Lower leg skin (tissue), 4 donors: ENCODE measurements at regions not wholly inside any gene's neighbourhood (a gene's known extent, or its start where the extent isn't known, plus 50 kb on each side); places are given as distances from the start of the nearest gene placed in this dataset.

Experiments used
- DNase-seq, 2 donors: peaks; one replicate each; pipeline ENCODE4 v3.0.0-alpha.2; 2019; ENCODE audit warnings: low spot score in 2 of 2
- H3K4me3 ChIP-seq: fragments of 200-600 bp; sonication (generic); 2 replicates; pipeline ENCODE4 v1.5.1; 2017; ENCODE audit warnings: mild to moderate bottlenecking, low read depth; ENCODE audit not compliant: poor library complexity, severe bottlenecking
- CTCF ChIP-seq, 3 donors: fragments of 450-650 bp; IDR thresholded peaks; one replicate each; pipeline ENCODE4 v1.5.1; 2016; ENCODE audit warnings: antibody characterized with exemption in 3 of 3, mild to moderate bottlenecking in 3 of 3, moderate library complexity in 2 of 3
- POLR2A ChIP-seq, 2 donors: fragments of 450-650 bp; IDR thresholded peaks; one replicate each; pipeline ENCODE4 v1.6.1; 2016 to 2017; ENCODE audit warnings: antibody characterized with exemption in 2 of 2, mild to moderate bottlenecking in 1 of 2, moderate library complexity in 1 of 2
- WGBS, 2 donors: methylation state at CpG; one replicate each; pipeline ENCODE4 v1.1.5; 2018; 5-methylcytosine and 5-hydroxymethylcytosine counted together
- intact Hi-C: fragments of 100-400 bp; cut with DNase I; formaldehyde crosslinking; loops from one replicate; pipeline ENCODE4 v1.15.0; 2023; ENCODE audit warnings: low total_unique reads

GRCh38 chr2:84249140-84249539 is 209.9 kb downstream of the SUCLG1 start:
- H3K4me3 ChIP-seq, result no peak overlapping the region
- intact Hi-C loops, result no loop called here
- 81 to 86% methylated on average over 4 of the region's 4 CpGs for WGBS, 2 donors
- DNase-seq, result no peak
- TF ChIP-seq POLR2A (IDR thresholded peaks at IDR 0.05), result no peak
- no peak for TF ChIP-seq CTCF (IDR thresholded peaks at IDR 0.05)

GRCh38 chr2:84247532-84247931 is 211.5 kb downstream of the SUCLG1 start:
- TF ChIP-seq POLR2A (IDR thresholded peaks at IDR 0.05), result no peak
- no peak for TF ChIP-seq CTCF (IDR thresholded peaks at IDR 0.05)
- intact Hi-C loops, result no loop called here
- H3K4me3 ChIP-seq, result no peak overlapping the region
- WGBS, 2 donors, result 40 to 48% methylated on average over 3 of the region's 3 CpGs
- no peak for DNase-seq

GRCh38 chr2:84243788-84244733 is 215.0 kb downstream of the SUCLG1 start:
- TF ChIP-seq POLR2A (IDR thresholded peaks at IDR 0.05) (no peak), CTCF (IDR thresholded peaks at IDR 0.05) (no peak)
- no peak overlapping the region for H3K4me3 ChIP-seq
- no peak for DNase-seq
- 47 to 52% methylated on average over 9 of the region's 9 CpGs for WGBS, 2 donors
- intact Hi-C loops, result no loop called here

- TF ChIP-seq POLR2A (IDR thresholded peaks at IDR 0.05), result no peak
- TF ChIP-seq CTCF (IDR thresholded peaks at IDR 0.05), result no peak
- intact Hi-C loops, result no loop called here
- WGBS, 2 donors, result 34 to 37% methylated on average over 2 of the region's 2 CpGs
- DNase-seq, result no peak
- H3K4me3 ChIP-seq, result no peak overlapping the region
These were observed 220.2 kb downstream of the SUCLG1 start for GRCh38 chr2:84238907-84239306.

GRCh38 chr2:84236288-84236687 is 222.8 kb downstream of the SUCLG1 start:
- no peak overlapping the region for H3K4me3 ChIP-seq
- 85 to 89% methylated on average over 7 of the region's 7 CpGs for WGBS, 2 donors
- TF ChIP-seq POLR2A (IDR thresholded peaks at IDR 0.05) (no peak), CTCF (IDR thresholded peaks at IDR 0.05) (no peak)
- intact Hi-C loops, result no loop called here
- DNase-seq, result no peak
